GM23338 (cell line): ENCODE measurements at regions not wholly inside any gene's neighbourhood (a gene's known extent, or its start where the extent isn't known, plus 50 kb on each side); places are given as distances from the start of the nearest gene placed in this dataset.
"Not testable (repeated sequence)": the region's sequence is repeated elsewhere in the genome, so short reads cannot be mapped to it uniquely, and the experiment has no call there.

Source experiments
- CREB1 ChIP-seq: fragments of 250-450 bp; sonication (Bioruptor Pico); IDR thresholded peaks from 2 replicates; pipeline ENCODE4 v1.5.0; 2020; ENCODE audit warnings: low read depth, mild to moderate bottlenecking, moderate library complexity
- CTCF ChIP-seq, 2 experiments: fragments of 200-600 bp in 1 of 2; sonication (generic) in 1 of 2; conservative IDR thresholded peaks; 2 replicates each; pipeline versions ENCODE4 v1.5.1 to v1.6.1; 2016 to 2017; ENCODE audit warnings: antibody characterized with exemption in 2 of 2, low read depth in 2 of 2, mild to moderate bottlenecking in 2 of 2, moderate library complexity in 1 of 2
- EZH2 ChIP-seq: fragments of 200-600 bp; sonication (generic); IDR thresholded peaks from one replicate; pipeline ENCODE4 v1.8.0; 2017; ENCODE audit warnings: antibody characterized with exemption, mild to moderate bottlenecking, low read depth; ENCODE audit not compliant: unreplicated experiment
- EZH2phosphoT487 ChIP-seq: fragments of 200-600 bp; sonication (generic); IDR thresholded peaks from one replicate; pipeline ENCODE4 v1.8.1; 2018; ENCODE audit warnings: antibody characterized with exemption; ENCODE audit not compliant: unreplicated experiment
- NANOG ChIP-seq: IDR thresholded peaks from 2 replicates; pipeline ENCODE4 v1.6.1; 2016; ENCODE audit warnings: antibody characterized with exemption, borderline replicate concordance
- POLR2AphosphoS5 ChIP-seq: IDR thresholded peaks from 2 replicates; pipeline ENCODE4 v1.6.1; 2016; ENCODE audit warnings: antibody characterized with exemption, low read depth
- REST ChIP-seq: IDR thresholded peaks from one replicate; pipeline ENCODE4 v1.6.1; 2018; ENCODE audit warnings: antibody characterized with exemption; ENCODE audit not compliant: unreplicated experiment
- STAT1 ChIP-seq: IDR thresholded peaks from one replicate; pipeline ENCODE4 v1.6.1; 2016; ENCODE audit warnings: antibody characterized with exemption; ENCODE audit not compliant: unreplicated experiment

GRCh38 chr3:75260975-75261374 lies 403.2 kb upstream of the FRG2C start:
- not testable (repeated sequence) for TF ChIP-seq CTCF (conservative IDR thresholded peaks at IDR 0.05; ENCODE audit: low read depth in 2 of 2); POLR2AphosphoS5; EZH2phosphoT487; REST; EZH2; NANOG; CREB1 (CRISPR knock-in tag); STAT1
